Cardiac muscle cell (in vitro differentiated cells and primary cell): ENCODE measurements at regions not wholly inside any gene's neighbourhood (a gene's known extent, or its start where the extent isn't known, plus 50 kb on each side); places are given as distances from the start of the nearest gene placed in this dataset.

ENCODE experiments used
- DNase-seq, 2 donors: peaks; one replicate each; pipeline versions ENCODE4 v3.0.0 to v3.0.0-alpha.2; 2010 to 2017; ENCODE audit warnings: low read depth in 1 of 2, low spot score in 1 of 2
- H3K27ac ChIP-seq: fragments of 200-600 bp; sonication (generic); 2 replicates; pipeline ENCODE4 v1.5.1; 2016
- H3K27me3 ChIP-seq: fragments of 200-600 bp; sonication (generic); 2 replicates; pipeline ENCODE4 v1.6.0; 2016; ENCODE audit warnings: control low read depth
- H3K36me3 ChIP-seq: fragments of 200-600 bp; sonication (generic); 2 replicates; pipeline ENCODE4 v1.5.1; 2016; ENCODE audit warnings: control low read depth
- H3K4me1 ChIP-seq: fragments of 200-600 bp; sonication (generic); 2 replicates; pipeline ENCODE4 v1.8.1; 2017; ENCODE audit warnings: low read depth, mild to moderate bottlenecking, mixed run types
- H3K4me3 ChIP-seq: fragments of 200-600 bp; sonication (generic); 2 replicates; pipeline ENCODE4 v1.5.1; 2016; ENCODE audit warnings: mild to moderate bottlenecking
- H3K9me3 ChIP-seq: fragments of 200-600 bp; sonication (generic); 2 replicates; pipeline ENCODE4 v1.5.1; 2017; ENCODE audit warnings: low read depth, mild to moderate bottlenecking, control low read depth
- TF ChIP-seq, protein P1 (sequence below): IDR thresholded peaks from 2 replicates; pipeline ENCODE4 v1.5.1; 2012; ENCODE audit warnings: low read depth, mild to moderate bottlenecking, low read length

DNA sequence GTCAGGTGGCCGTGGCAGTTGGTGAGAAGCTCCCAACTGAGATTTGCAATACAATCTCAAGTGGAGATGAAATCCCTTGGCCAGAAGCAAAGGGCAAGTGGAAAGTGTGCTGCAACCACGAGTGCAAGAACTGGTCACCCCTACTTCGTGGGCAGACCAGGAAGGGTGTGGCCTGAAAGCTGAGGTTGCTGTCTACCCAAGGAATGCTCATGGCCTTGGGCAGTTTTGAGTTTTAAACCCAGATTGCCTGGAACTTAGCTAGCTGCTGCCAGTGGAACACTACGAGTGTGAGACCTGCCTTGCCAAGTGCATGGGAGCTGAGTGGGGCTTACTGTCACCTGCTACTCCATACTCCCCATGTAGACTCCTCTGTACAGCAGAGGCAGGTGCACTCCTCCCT lies 113.3 kb upstream of the FAT3 start:
- no peak overlapping the region for H3K27ac ChIP-seq
- H3K4me3 ChIP-seq, result no peak overlapping the region
- no peaks in the 10 kb centered on the region for H3K27me3 ChIP-seq
- TF ChIP-seq, protein P1, sequence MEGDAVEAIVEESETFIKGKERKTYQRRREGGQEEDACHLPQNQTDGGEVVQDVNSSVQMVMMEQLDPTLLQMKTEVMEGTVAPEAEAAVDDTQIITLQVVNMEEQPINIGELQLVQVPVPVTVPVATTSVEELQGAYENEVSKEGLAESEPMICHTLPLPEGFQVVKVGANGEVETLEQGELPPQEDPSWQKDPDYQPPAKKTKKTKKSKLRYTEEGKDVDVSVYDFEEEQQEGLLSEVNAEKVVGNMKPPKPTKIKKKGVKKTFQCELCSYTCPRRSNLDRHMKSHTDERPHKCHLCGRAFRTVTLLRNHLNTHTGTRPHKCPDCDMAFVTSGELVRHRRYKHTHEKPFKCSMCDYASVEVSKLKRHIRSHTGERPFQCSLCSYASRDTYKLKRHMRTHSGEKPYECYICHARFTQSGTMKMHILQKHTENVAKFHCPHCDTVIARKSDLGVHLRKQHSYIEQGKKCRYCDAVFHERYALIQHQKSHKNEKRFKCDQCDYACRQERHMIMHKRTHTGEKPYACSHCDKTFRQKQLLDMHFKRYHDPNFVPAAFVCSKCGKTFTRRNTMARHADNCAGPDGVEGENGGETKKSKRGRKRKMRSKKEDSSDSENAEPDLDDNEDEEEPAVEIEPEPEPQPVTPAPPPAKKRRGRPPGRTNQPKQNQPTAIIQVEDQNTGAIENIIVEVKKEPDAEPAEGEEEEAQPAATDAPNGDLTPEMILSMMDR, result no peak
- no peaks in the 10 kb centered on the region for H3K4me1 ChIP-seq
- no peaks in the 10 kb centered on the region for H3K9me3 ChIP-seq
- H3K36me3 ChIP-seq, result no peaks in the 10 kb centered on the region
- no peak for DNase-seq

DNA sequence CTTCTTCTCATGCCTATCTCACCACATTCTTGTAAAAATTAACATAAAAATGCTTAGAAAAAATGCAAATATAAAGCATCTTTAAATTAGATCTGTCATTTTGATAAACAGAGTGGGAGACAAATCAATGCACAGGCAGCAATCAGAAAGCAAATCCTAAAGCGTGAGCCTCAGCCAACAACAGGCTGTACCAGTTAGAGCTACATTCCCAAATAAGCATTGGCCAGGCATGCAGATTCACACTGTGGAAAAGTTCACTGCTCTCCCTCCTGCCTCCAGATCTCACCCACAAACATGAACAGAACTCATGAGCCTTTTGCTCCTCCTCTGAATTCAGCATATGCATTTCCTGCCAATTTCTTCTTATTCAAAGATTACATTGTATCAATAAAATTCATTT lies 115.2 kb upstream of the FAT3 start:
- Histone ChIP-seq H3K4me3 (no peak overlapping the region), H3K27me3 (no peaks in the 10 kb centered on the region), H3K27ac (no peak overlapping the region), H3K9me3 (no peaks in the 10 kb centered on the region), H3K36me3 (no peaks in the 10 kb centered on the region), H3K4me1 (no peaks in the 10 kb centered on the region)
- TF ChIP-seq, protein P1, result no peak
- no peak for DNase-seq

DNA sequence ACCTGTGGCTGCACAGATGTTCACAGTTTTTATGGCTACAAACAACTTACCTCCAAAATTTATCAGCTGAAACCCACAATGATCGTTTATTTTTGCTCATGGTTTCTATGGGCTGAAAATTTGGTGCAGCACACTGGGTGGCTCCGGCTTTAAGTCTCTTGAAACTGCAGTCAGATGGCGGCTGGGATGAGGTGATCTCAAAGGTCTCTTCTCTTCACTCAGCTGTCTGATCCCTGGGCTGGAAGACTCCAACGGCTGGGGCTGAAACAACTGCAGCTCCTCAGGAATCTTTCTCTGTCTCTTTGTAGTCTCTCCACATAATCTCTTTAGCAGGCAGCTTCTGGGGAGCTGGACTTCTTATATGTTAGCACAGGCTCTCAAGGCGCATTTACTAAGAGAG lies 117.3 kb upstream of the FAT3 start:
- no peaks in the 10 kb centered on the region for H3K4me1 ChIP-seq
- no peak for DNase-seq

DNA sequence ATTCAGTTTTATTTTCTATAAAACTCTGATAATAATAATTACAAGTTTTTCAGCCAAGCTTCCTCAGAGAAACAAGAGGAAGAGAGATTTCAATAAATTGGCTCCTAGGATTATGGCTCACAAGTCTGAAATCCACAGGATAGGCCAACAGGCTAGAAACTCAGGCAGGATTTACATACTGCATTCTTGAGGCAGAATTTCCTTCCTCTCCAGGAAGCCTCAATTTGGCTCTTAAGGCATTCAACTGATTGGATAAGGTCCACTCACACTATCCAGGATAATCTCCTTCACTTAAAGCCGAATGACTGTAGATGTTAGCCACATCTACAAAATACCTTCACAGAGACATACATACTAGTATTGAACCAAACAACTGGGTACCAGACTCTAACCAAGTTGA lies 120.3 kb upstream of the FAT3 start:
- H3K9me3 ChIP-seq, result no peaks in the 10 kb centered on the region
- H3K4me1 ChIP-seq, result no peaks in the 10 kb centered on the region
- TF ChIP-seq, protein P1, result no peak
- H3K27ac ChIP-seq, result no peak overlapping the region
- DNase-seq, result no peak
- H3K36me3 ChIP-seq, result no peaks in the 10 kb centered on the region
- no peak overlapping the region for H3K4me3 ChIP-seq
- no peaks in the 10 kb centered on the region for H3K27me3 ChIP-seq

More for the DNA sequence above, 117.3 kb upstream of the FAT3 start:
- H3K36me3 ChIP-seq, result no peaks in the 10 kb centered on the region
- H3K27ac ChIP-seq, result no peak overlapping the region
- H3K27me3 ChIP-seq, result no peaks in the 10 kb centered on the region
- H3K9me3 ChIP-seq, result no peaks in the 10 kb centered on the region
- H3K4me3 ChIP-seq, result no peak overlapping the region
- TF ChIP-seq, protein P1, result no peak

DNA sequence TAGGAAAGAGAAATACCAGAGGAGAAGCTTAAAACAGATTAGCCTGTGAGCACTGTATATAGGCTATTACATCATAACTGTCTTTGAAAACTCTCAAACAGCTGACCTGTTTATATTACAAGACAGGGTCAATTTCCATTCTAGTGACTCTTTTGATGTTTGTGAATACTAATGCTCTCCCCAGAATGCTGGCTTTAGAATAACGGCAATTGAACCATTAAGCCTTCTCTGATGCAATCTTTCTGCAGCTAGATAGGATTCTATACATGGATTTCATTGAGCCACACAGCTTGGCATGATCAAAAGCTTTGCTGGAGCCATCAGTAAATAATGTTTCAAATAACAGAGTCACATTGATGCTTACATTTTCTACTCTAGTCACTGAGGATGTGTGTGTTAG lies 122.7 kb upstream of the FAT3 start:
- no peaks in the 10 kb centered on the region for H3K4me1 ChIP-seq
- H3K4me3 ChIP-seq, result no peak overlapping the region
- H3K27me3 ChIP-seq, result no peaks in the 10 kb centered on the region
- H3K9me3 ChIP-seq, result no peaks in the 10 kb centered on the region
- no peak for DNase-seq
- no peaks in the 10 kb centered on the region for H3K36me3 ChIP-seq
- TF ChIP-seq, protein P1, result no peak
- H3K27ac ChIP-seq, result no peak overlapping the region

DNA sequence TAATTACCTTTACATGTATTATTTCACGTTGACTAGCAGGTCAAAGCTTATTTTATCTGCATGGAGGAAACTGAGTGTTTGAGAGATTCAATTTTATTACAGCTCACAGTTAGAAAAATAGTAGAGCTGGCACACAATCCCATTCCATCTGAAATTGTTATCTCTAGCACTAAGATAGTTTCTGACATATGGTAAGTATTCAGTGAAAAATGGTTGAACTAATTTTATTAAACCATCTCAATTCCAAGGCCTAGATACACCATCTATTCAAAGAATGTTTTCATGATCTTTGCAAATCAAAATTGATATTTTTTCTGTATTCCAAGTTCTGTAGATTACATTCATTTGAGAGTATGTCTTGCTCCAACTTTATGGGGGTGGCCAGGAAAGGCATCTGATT lies 125.4 kb upstream of the FAT3 start:
- Histone ChIP-seq H3K9me3 (no peaks in the 10 kb centered on the region), H3K36me3 (no peaks in the 10 kb centered on the region), H3K4me1 (no peaks in the 10 kb centered on the region), H3K4me3 (no peak overlapping the region), H3K27ac (no peak overlapping the region), H3K27me3 (no peaks in the 10 kb centered on the region)
- no peak for DNase-seq
- TF ChIP-seq, protein P1, result no peak
